SIG-M5 treated with dmso at 0.1 percent for 504 hours (cell line): ENCODE measurements at regions not wholly inside any gene's neighbourhood (a gene's known extent, or its start where the extent isn't known, plus 50 kb on each side); places are given as distances from the start of the nearest gene placed in this dataset.
"Not testable (repeated sequence)": the region's sequence is repeated elsewhere in the genome, so short reads cannot be mapped to it uniquely, and the experiment has no call there.

Experiments
- DNase-seq: peaks from one replicate; lab custom pipeline; 2025; ENCODE audit not compliant: unreplicated experiment; lab: John Stamatoyannopoulos, UW

DNA sequence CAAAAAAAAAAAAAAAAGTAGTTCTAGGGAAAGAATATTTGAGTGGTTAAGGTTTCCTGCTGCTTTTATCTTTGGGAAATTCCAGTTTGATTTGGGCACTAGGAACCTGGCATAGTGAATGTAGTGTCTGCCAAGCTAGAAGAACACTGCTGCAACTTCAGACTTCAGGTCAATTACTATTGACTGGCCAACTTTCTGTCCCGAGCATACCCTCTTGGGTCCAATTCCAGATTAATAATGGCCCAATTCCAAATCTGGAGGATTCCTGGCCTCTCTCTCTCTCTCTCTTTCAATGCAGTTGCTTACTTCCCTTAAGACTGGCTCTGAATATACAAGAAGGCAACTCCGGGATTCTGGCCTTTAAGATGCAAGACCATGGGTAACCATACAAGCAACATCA is 74.9 kb downstream of the ANKEF1 start:
- no peak for DNase-seq

DNA sequence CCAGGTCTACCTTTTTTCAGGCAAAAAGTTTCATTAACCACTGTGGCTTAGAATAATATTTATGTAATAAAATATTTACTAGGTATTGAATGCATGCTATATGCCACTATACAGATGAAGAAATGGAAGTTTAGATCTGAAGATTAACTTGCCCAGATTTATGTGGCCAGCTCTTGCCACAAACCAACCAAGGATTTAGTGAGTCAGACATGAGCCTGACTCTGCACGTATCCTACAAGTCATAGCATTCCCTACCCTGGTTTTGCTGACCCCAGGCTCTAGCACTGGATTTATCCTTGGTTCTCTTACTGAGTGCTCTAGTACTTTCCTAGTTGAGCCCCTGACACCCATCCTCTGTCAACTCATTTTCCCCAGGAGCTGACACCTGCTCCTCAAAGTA is 75.4 kb downstream of the ANKEF1 start:
- no peak for DNase-seq

DNA sequence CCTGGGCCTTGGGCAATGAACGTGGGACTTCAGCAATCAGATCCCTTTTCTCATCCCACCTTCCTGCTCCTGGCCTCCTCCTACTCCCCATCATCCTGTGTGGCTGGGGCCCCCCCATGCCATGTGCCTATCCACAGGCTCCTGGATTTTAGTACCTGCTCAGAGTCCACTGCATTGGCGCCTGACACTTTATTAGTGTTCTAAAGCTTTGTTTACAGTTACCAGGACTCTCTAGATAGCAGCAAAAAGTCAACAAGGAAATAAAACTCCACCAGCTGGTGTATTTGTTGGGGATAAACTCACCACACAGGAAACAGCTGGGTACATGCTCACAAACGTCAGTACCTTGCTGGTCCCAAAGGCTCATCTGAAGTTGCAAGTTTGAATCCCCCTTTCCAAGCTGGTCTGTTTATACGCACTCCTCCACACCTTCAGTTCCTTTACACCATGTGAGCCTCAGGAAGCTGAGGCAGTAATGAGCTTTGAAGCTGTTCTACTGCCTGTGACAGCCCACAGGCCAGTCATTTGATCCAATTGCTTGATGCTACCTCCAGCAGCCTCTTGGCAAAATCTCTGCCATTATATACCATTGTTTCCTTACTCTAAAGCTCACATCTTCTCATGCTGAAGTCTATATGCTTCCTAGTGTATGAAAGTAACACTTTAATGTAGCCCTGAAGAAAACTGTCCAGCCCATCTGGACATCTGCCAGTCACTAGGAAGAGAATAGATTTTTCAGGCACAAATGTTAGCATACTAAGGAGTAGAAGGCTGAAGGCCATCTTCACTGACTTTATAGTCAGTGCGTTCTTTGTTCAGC is 76.6 kb downstream of the ANKEF1 start:
- DNase-seq = peak; percentile 11

- no peak for DNase-seq
Observed at GRCh38 chr20:10111959-10112250, 77.1 kb downstream of the ANKEF1 start.

GRCh38 chr20:10113746-10114145 is 79.0 kb downstream of the ANKEF1 start:
- DNase-seq = no peak

DNA sequence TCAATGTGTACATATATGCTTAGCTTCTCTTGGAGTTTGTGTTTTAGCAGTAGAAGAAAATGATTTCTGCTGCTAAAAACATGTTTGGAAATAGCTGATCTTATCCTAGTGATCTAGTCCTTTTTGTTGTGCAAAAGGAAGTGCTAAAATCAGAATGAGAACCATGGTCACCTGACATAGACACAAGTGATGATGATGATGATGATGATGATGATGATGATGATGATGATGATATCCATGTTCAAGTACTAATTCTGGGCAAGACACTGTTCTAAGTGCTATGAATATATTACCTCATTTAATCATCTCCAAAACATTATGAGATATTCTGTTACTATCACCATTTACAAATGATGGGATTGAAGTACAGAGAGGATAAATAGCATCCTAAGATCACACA is 79.8 kb downstream of the ANKEF1 start:
- no peak for DNase-seq

GRCh38 chr20:10115021-10115420 is 80.2 kb downstream of the ANKEF1 start:
- DNase-seq = no peak

GRCh38 chr20:10119336-10119735 is 84.5 kb downstream of the ANKEF1 start:
- no peak for DNase-seq

DNA sequence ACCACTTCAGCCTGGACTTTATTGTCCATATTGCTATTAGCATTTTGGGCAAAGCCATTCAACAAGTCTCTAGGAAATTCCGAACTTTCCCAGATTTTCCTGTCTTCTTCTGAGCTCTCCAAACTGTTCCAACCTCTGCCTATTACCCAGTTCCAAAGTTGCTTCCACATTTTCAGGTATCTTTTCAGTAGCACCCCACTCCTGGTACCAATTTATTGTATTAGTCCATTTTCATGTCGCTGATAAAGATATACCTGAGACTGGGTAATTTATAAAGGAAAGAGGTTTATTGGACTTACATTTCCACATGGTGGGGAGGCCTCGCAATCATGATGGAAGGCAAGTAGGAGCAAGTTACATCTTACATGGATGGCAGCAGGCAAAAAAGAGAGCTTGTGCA is 90.1 kb downstream of the ANKEF1 start:
- DNase-seq = not testable (repeated sequence)

- no peak for DNase-seq
Observed at GRCh38 chr20:10125757-10126156, 91.0 kb downstream of the ANKEF1 start.

- DNase-seq = no peak
Observed at GRCh38 chr20:10129749-10130148, 88.9 kb upstream of the SNAP25 start.

GRCh38 chr20:10131732-10132345 is 86.8 kb upstream of the SNAP25 start:
- no peak for DNase-seq

GRCh38 chr20:10132387-10132786 is 86.2 kb upstream of the SNAP25 start:
- DNase-seq = no peak

GRCh38 chr20:10133532-10133931 is 85.1 kb upstream of the SNAP25 start:
- no peak for DNase-seq

- no peak for DNase-seq
Observed at GRCh38 chr20:10134176-10134575, 84.5 kb upstream of the SNAP25 start.

DNA sequence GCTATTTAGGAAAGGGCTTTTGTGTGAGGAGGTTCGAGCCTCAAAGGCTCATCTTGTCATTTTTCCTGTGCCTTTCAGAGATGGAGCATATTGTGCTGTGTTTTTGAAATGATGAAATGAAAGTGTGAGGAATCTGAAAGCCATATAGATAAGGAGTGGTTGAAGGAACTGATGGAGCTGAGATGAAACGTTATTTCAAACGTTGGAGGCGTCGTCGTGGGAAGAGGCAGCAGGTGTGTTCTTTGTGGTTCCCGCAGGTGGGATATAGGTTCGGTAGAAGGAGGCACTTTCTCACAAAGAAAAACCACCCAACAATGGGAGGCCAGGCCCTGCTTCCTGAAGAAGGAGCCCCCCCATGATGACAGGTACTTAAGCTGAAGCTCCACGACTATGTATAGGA is 83.2 kb upstream of the SNAP25 start:
- DNase-seq = no peak

DNA sequence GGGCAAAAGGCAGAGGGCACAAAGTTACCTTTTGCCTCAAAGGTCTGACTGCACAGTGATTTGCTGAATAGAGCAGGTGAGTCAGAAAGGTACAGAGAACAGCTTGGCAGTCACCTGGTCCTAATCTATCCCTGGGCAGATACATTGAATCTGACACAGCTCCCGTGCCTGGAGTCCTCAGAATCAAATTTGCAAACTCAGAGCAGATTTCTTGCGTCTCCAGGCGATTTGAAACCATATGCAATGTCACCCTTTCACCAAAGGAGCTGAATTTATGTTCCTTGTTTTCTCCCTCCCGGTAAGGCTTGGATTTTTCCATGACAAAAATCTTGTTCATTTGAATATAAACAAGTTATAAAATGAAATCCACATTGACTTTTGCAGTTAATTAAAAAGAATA is 81.6 kb upstream of the SNAP25 start:
- DNase-seq = no peak

DNA sequence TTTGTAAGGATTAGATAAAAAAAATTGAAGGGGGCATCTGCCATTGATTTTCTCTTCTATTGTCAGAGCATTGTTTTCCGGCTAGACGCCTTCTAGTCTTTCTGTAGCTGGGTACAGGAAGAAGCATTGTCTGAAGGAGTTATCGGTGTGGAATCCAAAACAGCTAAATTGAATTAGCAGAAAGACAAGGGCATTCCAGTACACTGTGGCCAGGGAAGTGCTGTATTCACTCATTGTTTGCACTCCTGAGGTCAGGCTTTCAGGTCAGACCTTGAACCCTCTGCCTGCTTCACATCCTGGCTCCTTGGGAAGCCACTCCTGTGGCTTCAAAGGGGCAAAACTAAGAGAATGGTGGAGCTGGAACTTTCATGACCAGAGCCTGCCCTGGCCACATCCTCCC is 81.1 kb upstream of the SNAP25 start:
- no peak for DNase-seq

DNA sequence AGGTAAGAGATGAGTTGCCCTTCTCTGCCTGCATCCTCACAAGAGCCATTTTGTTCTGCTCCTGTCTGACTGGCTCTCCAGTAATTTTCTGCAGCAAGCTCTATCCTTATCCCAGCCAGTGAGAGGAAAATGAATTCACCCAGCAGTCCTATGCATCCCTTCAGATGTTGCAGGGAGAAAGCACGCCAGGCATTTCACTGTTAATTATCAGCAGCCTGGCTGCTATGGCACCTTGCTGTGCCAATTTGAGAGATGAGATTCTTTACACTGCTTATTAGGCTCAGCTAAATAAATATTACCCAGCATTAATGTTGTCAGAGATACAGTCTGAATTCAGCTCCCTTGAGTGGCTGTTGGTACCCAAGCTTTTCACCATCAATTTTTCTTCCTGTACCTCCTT is 61.1 kb upstream of the SNAP25 start:
- DNase-seq = no peak

GRCh38 chr20:10167040-10167439 is 51.6 kb upstream of the SNAP25 start:
- DNase-seq = no peak

DNA sequence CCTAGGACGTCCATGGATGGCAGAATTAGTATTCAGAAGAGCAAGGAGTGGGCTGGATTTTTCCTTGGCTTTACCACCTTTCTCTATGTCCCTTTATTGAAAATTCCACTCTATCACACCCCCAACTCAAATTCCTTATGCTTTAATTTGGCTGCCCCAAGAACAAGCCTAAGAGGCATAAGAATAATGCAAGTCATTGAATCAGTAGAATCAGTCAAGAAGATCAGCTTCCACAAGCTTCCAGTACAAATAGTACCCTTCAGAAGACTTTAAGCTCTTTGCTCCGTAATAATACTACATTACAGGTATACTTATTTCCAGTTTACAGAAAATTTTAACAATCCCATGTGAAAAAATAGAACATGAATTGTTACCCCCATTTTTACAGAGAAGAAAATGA is 51.0 kb upstream of the SNAP25 start:
- DNase-seq = no peak
